GM23248 (cell line): ENCODE measurements at regions not wholly inside any gene's neighbourhood (a gene's known extent, or its start where the extent isn't known, plus 50 kb on each side); places are given as distances from the start of the nearest gene placed in this dataset.

Experiments
- DNase-seq: peaks from one replicate; pipeline ENCODE4 v3.0.0-alpha.2; 2015
- H2AFZ ChIP-seq: fragments of 200-600 bp; sonication (generic); 2 replicates; pipeline ENCODE4 v1.6.1; 2016; ENCODE audit warnings: antibody characterized with exemption
- H3F3A ChIP-seq: fragments of 200-600 bp; sonication (generic); 2 replicates; pipeline ENCODE4 v1.6.1; 2016; ENCODE audit warnings: mild to moderate bottlenecking, antibody characterized with exemption, mixed run types; ENCODE audit not compliant: insufficient read depth
- H3K27ac ChIP-seq: fragments of 200-600 bp; sonication (generic); 2 replicates; pipeline ENCODE4 v1.5.1; 2016; ENCODE audit warnings: mild to moderate bottlenecking
- H3K27me3 ChIP-seq: fragments of 200-600 bp; sonication (generic); replicated peaks from 2 replicates; pipeline ENCODE4 v1.6.1; 2016; ENCODE audit warnings: mild to moderate bottlenecking; ENCODE audit not compliant: insufficient read depth
- H3K36me3 ChIP-seq: fragments of 200-600 bp; sonication (generic); 2 replicates; pipeline ENCODE4 v1.6.1; 2016; ENCODE audit warnings: low read depth, mild to moderate bottlenecking
- H3K4me1 ChIP-seq: fragments of 200-600 bp; sonication (generic); 2 replicates; pipeline ENCODE4 v1.6.1; 2016; ENCODE audit warnings: mild to moderate bottlenecking; ENCODE audit not compliant: insufficient read depth
- H3K4me2 ChIP-seq: fragments of 200-600 bp; sonication (generic); one replicate; pipeline ENCODE4 v1.6.1; 2016; ENCODE audit warnings: mild to moderate bottlenecking; ENCODE audit not compliant: unreplicated experiment
- H3K4me3 ChIP-seq: fragments of 200-600 bp; sonication (generic); 2 replicates; pipeline ENCODE4 v1.5.1; 2016; ENCODE audit warnings: mild to moderate bottlenecking
- H3K79me2 ChIP-seq: fragments of 200-600 bp; sonication (generic); 2 replicates; pipeline ENCODE4 v1.6.1; 2016; ENCODE audit warnings: mild to moderate bottlenecking; ENCODE audit not compliant: insufficient read depth
- H3K9ac ChIP-seq: fragments of 200-600 bp; sonication (generic); 2 replicates; pipeline ENCODE4 v1.6.1; 2016; ENCODE audit warnings: mild to moderate bottlenecking
- H3K9me2 ChIP-seq: fragments of 200-600 bp; sonication (generic); 2 replicates; pipeline ENCODE4 v1.6.1; 2016; ENCODE audit warnings: mixed run types, mild to moderate bottlenecking, moderate library complexity; ENCODE audit not compliant: insufficient read depth
- H3K9me3 ChIP-seq: fragments of 200-600 bp; sonication (generic); one replicate; pipeline ENCODE4 v1.6.1; 2017; ENCODE audit warnings: low read depth
- H4K20me1 ChIP-seq: fragments of 200-600 bp; sonication (generic); 2 replicates; pipeline ENCODE4 v1.6.0; 2016; ENCODE audit not compliant: insufficient read depth
- EZH2 ChIP-seq: fragments of 200-600 bp; sonication (generic); IDR thresholded peaks from 2 replicates; pipeline ENCODE4 v1.6.1; 2018; ENCODE audit warnings: antibody characterized with exemption, mild to moderate bottlenecking; ENCODE audit not compliant: insufficient read depth, poor library complexity, severe bottlenecking
- EZH2phosphoT487 ChIP-seq: fragments of 200-600 bp; sonication (generic); IDR thresholded peaks from 2 replicates; pipeline ENCODE4 v1.6.1; 2018; ENCODE audit warnings: antibody characterized with exemption, moderate library complexity, mild to moderate bottlenecking, low read depth; ENCODE audit not compliant: insufficient read depth
- WGBS, 2 experiments: methylation state at CpG; one replicate each; pipeline ENCODE4 v1.1.6; 2015 to 2017; ENCODE audit warnings: low lambda C conversion rate in 2 of 2, low coverage in 1 of 2; ENCODE audit errors: missing lambda C conversion rate in 2 of 2; 5-methylcytosine and 5-hydroxymethylcytosine counted together
- in situ Hi-C: fragments of 300-500 bp; cut with MboI; formaldehyde crosslinking; loops from 2 replicates; pipeline ENCODE4 v1.15.0; 2020

- in situ Hi-C loops, result no loop called here
- 9% methylated on average over 3 of the region's 3 CpGs for WGBS, 2 experiments
These were observed 389.1 kb upstream of the ZP4 start for GRCh38 chr1:238279694-238280380.

GRCh38 chr1:238272145-238272544 lies 381.4 kb upstream of the ZP4 start:
- H3K9ac ChIP-seq, result no peak overlapping the region
- no peaks in the 10 kb centered on the region for H3F3A ChIP-seq
- no peak overlapping the region for H2AFZ ChIP-seq
- no peaks in the 10 kb centered on the region for H3K9me2 ChIP-seq
- no peaks in the 10 kb centered on the region for H4K20me1 ChIP-seq
- WGBS, 2 experiments, result 64 to 68% methylated on average over 3 of the region's 3 CpGs
- no peaks in the 10 kb centered on the region for H3K36me3 ChIP-seq
- no peaks in the 10 kb centered on the region for H3K4me1 ChIP-seq
- no peaks in the 10 kb centered on the region for H3K9me3 ChIP-seq
- no peak overlapping the region for H3K4me2 ChIP-seq
- no peaks in the 10 kb centered on the region for H3K79me2 ChIP-seq
- H3K27me3 ChIP-seq, result no peaks in the 10 kb centered on the region
- no peak overlapping the region for H3K4me3 ChIP-seq
- TF ChIP-seq EZH2 (no peak), EZH2phosphoT487 (no peak)
- in situ Hi-C loops, result no loop called here
- no peak for DNase-seq
- H3K27ac ChIP-seq, result no peak overlapping the region

More at GRCh38 chr1:238279694-238280380, 389.1 kb upstream of the ZP4 start:
- Histone ChIP-seq H3F3A (no peaks in the 10 kb centered on the region), H3K9ac (no peak overlapping the region), H3K4me1 (no peaks in the 10 kb centered on the region), H4K20me1 (no peaks in the 10 kb centered on the region), H3K79me2 (no peaks in the 10 kb centered on the region), H2AFZ (no peak overlapping the region), H3K27me3 (no peaks in the 10 kb centered on the region), H3K4me3 (no peak overlapping the region), H3K9me2 (no peaks in the 10 kb centered on the region), H3K27ac (no peak overlapping the region), H3K9me3 (no peaks in the 10 kb centered on the region), H3K4me2 (no peak overlapping the region), H3K36me3 (no peaks in the 10 kb centered on the region)
- DNase-seq, result no peak
- TF ChIP-seq EZH2 (no peak), EZH2phosphoT487 (no peak)

- Histone ChIP-seq H3K36me3 (no peaks in the 10 kb centered on the region), H3K4me3 (no peak overlapping the region), H3K9me2 (no peaks in the 10 kb centered on the region), H3K79me2 (no peaks in the 10 kb centered on the region), H3K27me3 (no peaks in the 10 kb centered on the region), H3K4me2 (no peak overlapping the region), H2AFZ (no peak overlapping the region), H3K9ac (no peak overlapping the region), H3K9me3 (no peaks in the 10 kb centered on the region), H3F3A (no peaks in the 10 kb centered on the region), H4K20me1 (no peaks in the 10 kb centered on the region), H3K4me1 (no peaks in the 10 kb centered on the region), H3K27ac (no peak overlapping the region)
- TF ChIP-seq EZH2 (no peak), EZH2phosphoT487 (no peak)
- in situ Hi-C loops, result no loop called here
- 0 to 4% methylated on average over 1 of the region's 1 CpG for WGBS, 2 experiments
- DNase-seq, result no peak
These were observed 375.1 kb upstream of the ZP4 start for GRCh38 chr1:238265866-238266265.

GRCh38 chr1:238264951-238265350 lies 374.2 kb upstream of the ZP4 start:
- in situ Hi-C loops, result no loop called here
- H3K4me3 ChIP-seq, result no peak overlapping the region
- no peak for TF ChIP-seq EZH2phosphoT487
- H3F3A ChIP-seq, result no peaks in the 10 kb centered on the region
- H3K79me2 ChIP-seq, result no peaks in the 10 kb centered on the region
- H3K9me3 ChIP-seq, result no peaks in the 10 kb centered on the region
- H3K4me1 ChIP-seq, result no peaks in the 10 kb centered on the region
- no peaks in the 10 kb centered on the region for H3K9me2 ChIP-seq
- no peak overlapping the region for H3K27ac ChIP-seq
- H2AFZ ChIP-seq, result no peak overlapping the region
- no peaks in the 10 kb centered on the region for H3K27me3 ChIP-seq
- no peak overlapping the region for H3K4me2 ChIP-seq
- DNase-seq, result no peak
- no peak overlapping the region for H3K9ac ChIP-seq
- no peaks in the 10 kb centered on the region for H3K36me3 ChIP-seq
- no peaks in the 10 kb centered on the region for H4K20me1 ChIP-seq

- no peak overlapping the region for H2AFZ ChIP-seq
- H3K9me3 ChIP-seq, result no peaks in the 10 kb centered on the region
- TF ChIP-seq EZH2phosphoT487 (no peak), EZH2 (no peak)
- H3K79me2 ChIP-seq, result no peaks in the 10 kb centered on the region
- H3K27me3 ChIP-seq, result no peaks in the 10 kb centered on the region
- H3K4me1 ChIP-seq, result no peaks in the 10 kb centered on the region
- H3K9ac ChIP-seq, result no peak overlapping the region
- no peaks in the 10 kb centered on the region for H3K9me2 ChIP-seq
- in situ Hi-C loops, result no loop called here
- H3F3A ChIP-seq, result no peaks in the 10 kb centered on the region
- DNase-seq, result no peak
- no peak overlapping the region for H3K4me2 ChIP-seq
- H3K4me3 ChIP-seq, result no peak overlapping the region
- H4K20me1 ChIP-seq, result no peaks in the 10 kb centered on the region
- H3K36me3 ChIP-seq, result no peaks in the 10 kb centered on the region
- no peak overlapping the region for H3K27ac ChIP-seq
These were observed 367.8 kb upstream of the ZP4 start for GRCh38 chr1:238258510-238258909.
